ENCODE measurements at regions not wholly inside any gene's neighbourhood (a gene's known extent, or its start where the extent isn't known, plus 50 kb on each side); places are given as distances from the start of the nearest gene placed in this dataset.

DNA sequence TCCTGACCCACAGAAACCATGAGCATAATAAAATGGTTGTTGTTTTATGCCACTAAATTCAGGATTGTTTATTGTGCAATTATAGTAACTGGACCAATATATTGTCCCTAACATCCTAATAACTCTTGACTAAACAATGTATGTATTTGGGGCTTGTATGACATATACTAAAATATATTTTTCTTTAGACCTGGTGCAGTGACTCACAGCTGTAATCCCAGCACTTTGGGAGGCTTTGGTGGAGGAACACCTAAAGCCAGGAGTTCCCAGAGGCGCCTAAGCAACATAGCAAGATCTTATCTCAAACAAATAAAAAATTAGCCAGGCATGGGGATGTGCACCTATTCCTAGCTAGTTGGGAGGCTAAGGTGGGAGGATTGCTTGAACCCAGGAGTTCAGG lies 180.4 kb downstream of the SUCNR1 start:
- DNase-seq (no peak), ATAC-seq (ENCODE audit: insufficient read depth, low read depth) (no peak)
- Histone ChIP-seq H3K9ac (ENCODE audit: low read depth, low read length) (no peak overlapping the region), H3K27me3 (ENCODE audit: insufficient read depth, low read length, poor library complexity) (no peaks in the 10 kb centered on the region), H3K4me3 (ENCODE audit: low read depth in 1 of 2, low read length in 2 of 2) (no peak overlapping the region), H4K20me1 (ENCODE audit: insufficient read depth, low read length) (no peaks in the 10 kb centered on the region), H3K36me3 (ENCODE audit: insufficient read depth, low read length) (no peaks in the 10 kb centered on the region), H3K9me3 (ENCODE audit: insufficient read depth, low read length, severe bottlenecking) (no peaks in the 10 kb centered on the region), H3K79me2 (ENCODE audit: insufficient read depth, low read length) (no peaks in the 10 kb centered on the region), H3K4me1 (ENCODE audit: insufficient read depth, low read length) (no peaks in the 10 kb centered on the region), H3K4me2 (ENCODE audit: insufficient read depth, low read length) (no peak overlapping the region), H3K27ac (ENCODE audit: low read length) (no peak overlapping the region), H2AFZ (ENCODE audit: low read depth, low read length) (no peak overlapping the region)
- TF ChIP-seq, protein P1, sequence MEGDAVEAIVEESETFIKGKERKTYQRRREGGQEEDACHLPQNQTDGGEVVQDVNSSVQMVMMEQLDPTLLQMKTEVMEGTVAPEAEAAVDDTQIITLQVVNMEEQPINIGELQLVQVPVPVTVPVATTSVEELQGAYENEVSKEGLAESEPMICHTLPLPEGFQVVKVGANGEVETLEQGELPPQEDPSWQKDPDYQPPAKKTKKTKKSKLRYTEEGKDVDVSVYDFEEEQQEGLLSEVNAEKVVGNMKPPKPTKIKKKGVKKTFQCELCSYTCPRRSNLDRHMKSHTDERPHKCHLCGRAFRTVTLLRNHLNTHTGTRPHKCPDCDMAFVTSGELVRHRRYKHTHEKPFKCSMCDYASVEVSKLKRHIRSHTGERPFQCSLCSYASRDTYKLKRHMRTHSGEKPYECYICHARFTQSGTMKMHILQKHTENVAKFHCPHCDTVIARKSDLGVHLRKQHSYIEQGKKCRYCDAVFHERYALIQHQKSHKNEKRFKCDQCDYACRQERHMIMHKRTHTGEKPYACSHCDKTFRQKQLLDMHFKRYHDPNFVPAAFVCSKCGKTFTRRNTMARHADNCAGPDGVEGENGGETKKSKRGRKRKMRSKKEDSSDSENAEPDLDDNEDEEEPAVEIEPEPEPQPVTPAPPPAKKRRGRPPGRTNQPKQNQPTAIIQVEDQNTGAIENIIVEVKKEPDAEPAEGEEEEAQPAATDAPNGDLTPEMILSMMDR (IDR thresholded peaks at IDR 0.05; ENCODE audit: borderline replicate concordance, extremely low read depth, low read length, poor library complexity, severe bottlenecking), result no peak
- no peak for TF ChIP-seq EZH2 (IDR thresholded peaks at IDR 0.05; ENCODE audit: borderline replicate concordance, low read depth, low read length, severe bottlenecking)

DNA sequence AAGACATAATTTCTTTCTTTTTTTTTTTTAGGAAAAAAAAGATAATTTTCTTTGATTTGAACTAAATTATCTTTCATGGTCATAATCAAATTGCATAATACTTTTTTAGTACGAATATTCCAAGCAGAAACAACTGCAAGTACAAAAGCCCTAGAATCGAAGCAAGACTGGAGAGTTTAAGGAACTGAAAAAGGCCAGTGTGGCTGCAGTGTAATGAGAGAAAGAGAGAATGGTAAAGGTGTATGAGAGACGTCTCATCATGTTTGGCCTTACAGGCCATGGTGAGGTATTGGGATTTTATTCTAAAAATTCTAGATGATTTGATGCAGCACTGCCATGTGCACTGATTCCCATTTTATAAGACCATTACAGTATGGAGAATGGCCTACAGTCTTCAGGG lies 180.9 kb downstream of the SUCNR1 start:
- TF ChIP-seq, protein P1 (IDR thresholded peaks at IDR 0.05; ENCODE audit: borderline replicate concordance, extremely low read depth, low read length, poor library complexity, severe bottlenecking), result no peak
- no peak for TF ChIP-seq EZH2 (IDR thresholded peaks at IDR 0.05; ENCODE audit: borderline replicate concordance, low read depth, low read length, severe bottlenecking)
- no peaks in the 10 kb centered on the region for H3K4me1 ChIP-seq (ENCODE audit: insufficient read depth, low read length)
- no peak overlapping the region for H3K27ac ChIP-seq (ENCODE audit: low read length)
- ATAC-seq (ENCODE audit: insufficient read depth, low read depth), result no peak
- no peaks in the 10 kb centered on the region for H3K36me3 ChIP-seq (ENCODE audit: insufficient read depth, low read length)
- DNase-seq, result no peak
- no peak overlapping the region for H2AFZ ChIP-seq (ENCODE audit: low read depth, low read length)
- no peak overlapping the region for H3K4me3 ChIP-seq (ENCODE audit: low read depth in 1 of 2, low read length in 2 of 2)
- H3K27me3 ChIP-seq (ENCODE audit: insufficient read depth, low read length, poor library complexity), result no peaks in the 10 kb centered on the region
- H3K79me2 ChIP-seq (ENCODE audit: insufficient read depth, low read length), result no peaks in the 10 kb centered on the region
- H3K9me3 ChIP-seq (ENCODE audit: insufficient read depth, low read length, severe bottlenecking), result no peaks in the 10 kb centered on the region
- no peak overlapping the region for H3K9ac ChIP-seq (ENCODE audit: low read depth, low read length)
- H3K4me2 ChIP-seq (ENCODE audit: insufficient read depth, low read length), result no peak overlapping the region
- no peaks in the 10 kb centered on the region for H4K20me1 ChIP-seq (ENCODE audit: insufficient read depth, low read length)

DNA sequence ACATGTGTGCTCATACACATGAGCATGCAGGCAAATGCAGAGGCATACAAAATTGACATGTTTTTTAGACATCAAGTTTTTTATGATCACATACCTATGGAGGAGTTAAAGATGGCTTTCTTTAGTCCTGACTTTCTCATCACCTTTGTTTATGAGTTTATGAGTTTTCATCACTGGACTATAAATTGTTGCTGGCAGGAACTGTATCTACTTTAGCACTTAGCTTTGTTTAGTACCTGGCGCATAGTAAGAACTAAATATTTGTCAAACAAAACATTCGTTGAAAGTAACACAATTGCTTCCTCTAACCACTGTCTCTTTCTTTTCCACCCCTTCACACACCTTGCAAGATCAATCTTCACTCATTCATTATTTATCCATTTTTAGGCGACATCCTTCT lies 182.6 kb downstream of the SUCNR1 start:
- no peak for TF ChIP-seq EZH2 (IDR thresholded peaks at IDR 0.05; ENCODE audit: borderline replicate concordance, low read depth, low read length, severe bottlenecking)
- TF ChIP-seq, protein P1 (IDR thresholded peaks at IDR 0.05; ENCODE audit: borderline replicate concordance, extremely low read depth, low read length, poor library complexity, severe bottlenecking), result no peak
- Histone ChIP-seq H3K79me2 (ENCODE audit: insufficient read depth, low read length) (no peaks in the 10 kb centered on the region), H3K4me1 (ENCODE audit: insufficient read depth, low read length) (no peaks in the 10 kb centered on the region), H3K9me3 (ENCODE audit: insufficient read depth, low read length, severe bottlenecking) (no peaks in the 10 kb centered on the region), H3K9ac (ENCODE audit: low read depth, low read length) (no peak overlapping the region), H3K4me2 (ENCODE audit: insufficient read depth, low read length) (no peak overlapping the region), H3K27me3 (ENCODE audit: insufficient read depth, low read length, poor library complexity) (no peaks in the 10 kb centered on the region), H4K20me1 (ENCODE audit: insufficient read depth, low read length) (no peaks in the 10 kb centered on the region), H3K36me3 (ENCODE audit: insufficient read depth, low read length) (no peaks in the 10 kb centered on the region), H3K27ac (ENCODE audit: low read length) (no peak overlapping the region), H3K4me3 (ENCODE audit: low read depth in 1 of 2, low read length in 2 of 2) (no peak overlapping the region), H2AFZ (ENCODE audit: low read depth, low read length) (no peak overlapping the region)
- no peak for DNase-seq
- ATAC-seq (ENCODE audit: insufficient read depth, low read depth), result no peak

DNA sequence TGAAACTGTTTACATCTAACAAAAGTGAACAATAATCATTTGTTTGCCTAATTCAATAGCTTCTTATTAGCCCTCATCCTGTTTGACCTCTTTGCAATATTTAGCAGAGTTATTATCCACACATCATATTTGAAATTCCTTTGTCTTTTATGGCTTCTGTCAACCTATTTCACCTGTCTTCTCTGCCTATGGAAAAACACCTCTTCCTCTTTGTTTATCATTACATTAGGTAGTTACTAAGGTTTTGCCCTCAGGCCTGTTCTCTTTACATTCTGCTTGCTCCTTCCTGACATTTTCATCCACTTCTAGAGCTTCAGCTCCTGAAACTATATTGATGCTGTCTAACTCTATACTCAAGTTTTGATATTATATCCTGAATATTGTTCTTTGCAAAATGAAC lies 183.0 kb downstream of the SUCNR1 start:
- H3K27me3 ChIP-seq (ENCODE audit: insufficient read depth, low read length, poor library complexity), result no peaks in the 10 kb centered on the region
- H2AFZ ChIP-seq (ENCODE audit: low read depth, low read length), result no peak overlapping the region
- TF ChIP-seq, protein P1 (IDR thresholded peaks at IDR 0.05; ENCODE audit: borderline replicate concordance, extremely low read depth, low read length, poor library complexity, severe bottlenecking), result no peak
- TF ChIP-seq EZH2 (IDR thresholded peaks at IDR 0.05; ENCODE audit: borderline replicate concordance, low read depth, low read length, severe bottlenecking), result no peak
- no peak overlapping the region for H3K27ac ChIP-seq (ENCODE audit: low read length)
- H3K79me2 ChIP-seq (ENCODE audit: insufficient read depth, low read length), result no peaks in the 10 kb centered on the region
- no peaks in the 10 kb centered on the region for H3K4me1 ChIP-seq (ENCODE audit: insufficient read depth, low read length)
- H3K4me2 ChIP-seq (ENCODE audit: insufficient read depth, low read length), result no peak overlapping the region
- no peak overlapping the region for H3K4me3 ChIP-seq (ENCODE audit: low read depth in 1 of 2, low read length in 2 of 2)
- ATAC-seq (ENCODE audit: insufficient read depth, low read depth) (no peak), DNase-seq (no peak)
- no peak overlapping the region for H3K9ac ChIP-seq (ENCODE audit: low read depth, low read length)
- H4K20me1 ChIP-seq (ENCODE audit: insufficient read depth, low read length), result no peaks in the 10 kb centered on the region
- H3K9me3 ChIP-seq (ENCODE audit: insufficient read depth, low read length, severe bottlenecking), result no peaks in the 10 kb centered on the region
- H3K36me3 ChIP-seq (ENCODE audit: insufficient read depth, low read length), result no peaks in the 10 kb centered on the region

All from DND-41 (cell line).